IMR-90 (cell line): ENCODE measurements at regions not wholly inside any gene's neighbourhood (a gene's known extent, or its start where the extent isn't known, plus 50 kb on each side); places are given as distances from the start of the nearest gene placed in this dataset.

Experiments used
- ATAC-seq: fragments of 200-7000 bp; cut with Tn5 transposase; 2 replicates; pipeline ENCODE4 v1.9.1; 2020; ENCODE audit warnings: low read depth, mild to moderate bottlenecking, moderate library complexity
- BruUV-seq: library from RNA; stranded (reverse); fragments of 400-500 nt; replicated peaks from 2 replicates; lab custom pipeline; 2021; lab: Mats Ljungman, UMichigan
- CTCF ChIA-PET: fragments of 300-600 bp; formaldehyde crosslinking; extraction: SDS; loops from one replicate; lab custom pipeline; 2021; ENCODE audit warnings: antibody characterized with exemption; lab: Yijun Ruan, JAX
- POLR2A ChIA-PET: fragments of 300-600 bp; sonication (Branson Sonifier 250); formaldehyde crosslinking; loops from one replicate; lab custom pipeline; 2022; ENCODE audit warnings: antibody characterized with exemption; ENCODE audit not compliant: unreplicated experiment; lab: Charles Lee
- DNase-seq: peaks from one replicate; pipeline ENCODE4 v3.0.0; 2013
- H2AFZ ChIP-seq: replicated peaks from 2 replicates; pipeline ENCODE3; 2013; ENCODE audit warnings: low read length, mild to moderate bottlenecking; ENCODE audit not compliant: poor library complexity
- H2AK5ac ChIP-seq: 2 replicates; pipeline ENCODE4 v1.6.1; 2013; ENCODE audit warnings: low read depth, low read length, inconsistent platforms
- H2AK9ac ChIP-seq: replicated peaks from 2 replicates; pipeline ENCODE3; 2013; ENCODE audit warnings: mild to moderate bottlenecking, low read depth, low read length, moderate library complexity; ENCODE audit not compliant: poor library complexity
- H2BK120ac ChIP-seq: 2 replicates; pipeline ENCODE4 v1.6.1; 2013; ENCODE audit warnings: low read depth, low read length, inconsistent platforms
- H2BK15ac ChIP-seq: 3 replicates; pipeline ENCODE4 v1.6.1; 2013; ENCODE audit warnings: low read depth, low read length, inconsistent platforms
- H2BK20ac ChIP-seq: 2 replicates; pipeline ENCODE4 v1.6.1; 2013; ENCODE audit warnings: low read depth, mild to moderate bottlenecking, inconsistent platforms, low read length, moderate library complexity
- H2BK5ac ChIP-seq: 2 replicates; pipeline ENCODE4 v1.6.1; 2013; ENCODE audit warnings: mild to moderate bottlenecking, low read depth, low read length, inconsistent platforms; ENCODE audit not compliant: poor library complexity, severe bottlenecking
- H3K14ac ChIP-seq: replicated peaks from 2 replicates; pipeline ENCODE4 v1.6.1; 2013; ENCODE audit warnings: low read depth, low read length, inconsistent platforms
- H3K18ac ChIP-seq: 2 replicates; pipeline ENCODE4 v1.6.1; 2013; ENCODE audit warnings: low read depth, low read length, control low read depth
- H3K23ac ChIP-seq: 2 replicates; pipeline ENCODE4 v1.6.1; 2013; ENCODE audit warnings: low read depth, low read length, inconsistent platforms
- H3K27ac ChIP-seq: 2 replicates; pipeline ENCODE4 v1.5.1; 2013; ENCODE audit warnings: mild to moderate bottlenecking, control low read depth, low read length; ENCODE audit not compliant: insufficient read depth
- H3K27me3 ChIP-seq: 2 replicates; pipeline ENCODE4 v1.6.1; 2013; ENCODE audit warnings: low read length; ENCODE audit not compliant: control insufficient read depth, insufficient read depth
- H3K36me3 ChIP-seq: 2 replicates; pipeline ENCODE4 v1.6.1; 2013; ENCODE audit warnings: low read length, mixed read lengths; ENCODE audit not compliant: control insufficient read depth, insufficient read depth
- H3K4ac ChIP-seq: 2 replicates; pipeline ENCODE4 v1.6.1; 2013; ENCODE audit warnings: low read depth, low read length, inconsistent platforms
- H3K4me1 ChIP-seq: 2 replicates; pipeline ENCODE4 v1.6.1; 2013; ENCODE audit warnings: low read length, mixed read lengths; ENCODE audit not compliant: control insufficient read depth, insufficient read depth
- H3K4me2 ChIP-seq: 2 replicates; pipeline ENCODE4 v1.6.1; 2013; ENCODE audit warnings: low read depth, mild to moderate bottlenecking, control low read depth, low read length, moderate library complexity
- H3K4me3 ChIP-seq: 2 replicates; pipeline ENCODE4 v1.5.1; 2013; ENCODE audit warnings: low read depth, mild to moderate bottlenecking, control low read depth, low read length, moderate library complexity; ENCODE audit not compliant: insufficient read depth
- H3K56ac ChIP-seq: 2 replicates; pipeline ENCODE4 v1.6.1; 2013; ENCODE audit warnings: low read length, inconsistent platforms; ENCODE audit not compliant: insufficient read depth; ENCODE audit errors: extremely low read depth
- H3K79me1 ChIP-seq, 2 experiments: 2 replicates each; pipeline ENCODE4 v1.6.1; 2013; ENCODE audit warnings: low read length in 2 of 2, inconsistent platforms in 1 of 2, low read depth in 1 of 2
- H3K9ac ChIP-seq: 2 replicates; pipeline ENCODE4 v1.6.1; 2013; ENCODE audit warnings: low read depth, low read length, control low read depth
- H3K9me1 ChIP-seq: 2 replicates; pipeline ENCODE4 v1.6.1; 2013; ENCODE audit warnings: low read length, inconsistent platforms; ENCODE audit not compliant: insufficient read depth
- H3K9me3 ChIP-seq: 2 replicates; pipeline ENCODE4 v1.6.1; 2013; ENCODE audit warnings: low read length; ENCODE audit not compliant: control insufficient read depth, insufficient read depth
- H4K20me1 ChIP-seq: 2 replicates; pipeline ENCODE4 v1.6.1; 2013; ENCODE audit warnings: low read length, inconsistent platforms; ENCODE audit not compliant: insufficient read depth
- H4K5ac ChIP-seq: 2 replicates; pipeline ENCODE4 v1.6.1; 2013; ENCODE audit warnings: mild to moderate bottlenecking, low read depth, low read length, control low read depth
- H4K8ac ChIP-seq, 2 experiments: 2 replicates each; pipeline ENCODE4 v1.6.1; 2013; ENCODE audit warnings: low read depth in 2 of 2, low read length in 2 of 2, control low read depth in 1 of 2, inconsistent platforms in 1 of 2
- H4K91ac ChIP-seq: 2 replicates; pipeline ENCODE4 v1.6.1; 2013; ENCODE audit warnings: low read depth, low read length, inconsistent platforms; ENCODE audit not compliant: insufficient read depth
- BHLHE40 ChIP-seq: fragments of 150-350 bp; IDR thresholded peaks from 2 replicates; pipeline ENCODE4 v1.6.1; 2016; ENCODE audit warnings: mild to moderate bottlenecking, low read depth, low read length
- FOS ChIP-seq: fragments of 150-350 bp; IDR thresholded peaks from 2 replicates; pipeline ENCODE4 v1.6.1; 2016; ENCODE audit warnings: low read depth, low read length
- MAFK ChIP-seq: IDR thresholded peaks from 2 replicates; pipeline ENCODE4 v1.6.1; 2012; ENCODE audit warnings: low read depth, low read length, improper control_type of control experiment
- WGBS, 2 experiments: methylation state at CpG; one replicate each; pipeline versions ENCODE4 v1.1.5 to v1.1.7; 2013; ENCODE audit warnings: missing lambda C conversion rate in 2 of 2; ENCODE audit not compliant: insufficient read length in 1 of 2; ENCODE audit errors: extremely low coverage in 2 of 2; 5-methylcytosine and 5-hydroxymethylcytosine counted together
- dilution Hi-C: fragments of 300-500 bp; cut with HindIII; formaldehyde crosslinking; loops from one replicate; pipeline ENCODE4 v1.14.3; 2018; ENCODE audit warnings: low sequenced_read_pairs; ENCODE audit not compliant: unreplicated experiment
- in situ Hi-C: fragments of 300-500 bp; cut with MboI; formaldehyde crosslinking; loops from 3 replicates; pipeline ENCODE4 v1.14.3; 2019; ENCODE audit warnings: low sequenced_read_pairs, inconsistent platforms, mixed read lengths
- intact Hi-C: fragments of 100-400 bp; cut with micrococcal nuclease; formaldehyde crosslinking; loops from 2 replicates; pipeline ENCODE4 v1.10.0; 2022

GRCh38 chr12:66863276-66863675 lies 184.4 kb upstream of the GRIP1 start:
- ChIA-PET CTCF (no interaction called here), POLR2A (no interaction called here)
- no peak overlapping the region for H4K5ac ChIP-seq
- intact Hi-C loops = loop anchor here (5.0 kb wide), 1 partner anchor 1971 kb away; no protein-coding TSS in a partner anchor
- no peak overlapping the region for H3K4me2 ChIP-seq
- H3K27me3 ChIP-seq = no peaks in the 10 kb centered on the region
- no peak overlapping the region for H2BK15ac ChIP-seq
- H3K4me3 ChIP-seq = no peak overlapping the region
- H2BK120ac ChIP-seq = no peak overlapping the region
- no peak overlapping the region for H2AFZ ChIP-seq
- H4K8ac ChIP-seq = no peak overlapping the region
- no peaks in the 10 kb centered on the region for H3K4me1 ChIP-seq
- H3K27ac ChIP-seq = no peak overlapping the region
- DNase-seq (no peak), ATAC-seq (no peak)
- H3K23ac ChIP-seq = no peak overlapping the region
- no peak overlapping the region for H2BK5ac ChIP-seq
- H3K79me1 ChIP-seq = no peaks in the 10 kb centered on the region
- H4K91ac ChIP-seq = no peak overlapping the region
- no peak overlapping the region for H3K56ac ChIP-seq
- H2BK20ac ChIP-seq = no peak overlapping the region
- H3K36me3 ChIP-seq = no peaks in the 10 kb centered on the region
- H3K9me1 ChIP-seq = no peaks in the 10 kb centered on the region
- no peak overlapping the region for H3K14ac ChIP-seq
- WGBS, 2 experiments = no CpG with 5 or more reads among the region's 1 CpG
- no TSS peak for BruUV-seq
- no peak overlapping the region for H2AK5ac ChIP-seq
- no peaks in the 10 kb centered on the region for H4K20me1 ChIP-seq
- dilution Hi-C loops = no loop called here
- no peak overlapping the region for H3K9ac ChIP-seq
- no peak for TF ChIP-seq BHLHE40
- no peak for TF ChIP-seq MAFK
- TF ChIP-seq FOS = no peak
- no peak overlapping the region for H3K18ac ChIP-seq
- H3K4ac ChIP-seq = no peak overlapping the region
- no peak overlapping the region for H2AK9ac ChIP-seq
- in situ Hi-C loops = no loop called here
- H3K9me3 ChIP-seq = no peaks in the 10 kb centered on the region
